ENCODE measurements at regions not wholly inside any gene's neighbourhood (a gene's known extent, or its start where the extent isn't known, plus 50 kb on each side); places are given as distances from the start of the nearest gene placed in this dataset.

DNA sequence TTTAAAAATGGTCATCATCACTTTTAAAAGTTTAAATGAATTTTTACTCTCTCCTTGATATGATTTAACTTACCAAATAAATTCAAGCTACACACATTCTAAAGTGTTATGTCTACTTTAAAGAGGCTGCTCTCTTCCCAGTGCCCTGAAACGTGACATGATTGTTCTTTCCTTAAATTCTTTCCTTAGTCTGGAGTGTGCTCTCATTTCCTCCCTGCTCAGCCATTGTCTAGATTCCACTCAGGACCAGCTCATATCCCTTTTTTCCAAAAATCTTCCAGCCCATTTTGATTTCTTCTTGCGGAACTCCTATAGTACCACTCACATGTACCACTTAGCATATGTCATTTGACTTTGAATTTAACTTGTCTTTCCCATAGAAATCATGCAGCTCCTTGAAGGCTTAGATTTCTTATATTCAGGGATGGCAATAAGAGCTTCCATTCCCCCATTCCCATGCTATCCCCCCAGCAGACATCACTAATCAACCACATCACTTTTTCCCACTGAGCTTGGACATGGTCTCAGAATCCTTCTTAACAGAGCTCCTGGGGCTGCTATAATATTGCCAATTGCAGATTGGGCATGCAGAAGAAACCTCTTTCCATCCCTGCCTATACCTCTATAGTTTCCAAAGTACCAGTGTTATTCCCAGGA lies 54.7 kb upstream of the ITPKB start:
- H3K4me3 ChIP-seq (ENCODE audit: low read depth, low read length): no peak overlapping the region
- DNase-seq (ENCODE audit: low read depth): no peak
- TF ChIP-seq, protein P1, sequence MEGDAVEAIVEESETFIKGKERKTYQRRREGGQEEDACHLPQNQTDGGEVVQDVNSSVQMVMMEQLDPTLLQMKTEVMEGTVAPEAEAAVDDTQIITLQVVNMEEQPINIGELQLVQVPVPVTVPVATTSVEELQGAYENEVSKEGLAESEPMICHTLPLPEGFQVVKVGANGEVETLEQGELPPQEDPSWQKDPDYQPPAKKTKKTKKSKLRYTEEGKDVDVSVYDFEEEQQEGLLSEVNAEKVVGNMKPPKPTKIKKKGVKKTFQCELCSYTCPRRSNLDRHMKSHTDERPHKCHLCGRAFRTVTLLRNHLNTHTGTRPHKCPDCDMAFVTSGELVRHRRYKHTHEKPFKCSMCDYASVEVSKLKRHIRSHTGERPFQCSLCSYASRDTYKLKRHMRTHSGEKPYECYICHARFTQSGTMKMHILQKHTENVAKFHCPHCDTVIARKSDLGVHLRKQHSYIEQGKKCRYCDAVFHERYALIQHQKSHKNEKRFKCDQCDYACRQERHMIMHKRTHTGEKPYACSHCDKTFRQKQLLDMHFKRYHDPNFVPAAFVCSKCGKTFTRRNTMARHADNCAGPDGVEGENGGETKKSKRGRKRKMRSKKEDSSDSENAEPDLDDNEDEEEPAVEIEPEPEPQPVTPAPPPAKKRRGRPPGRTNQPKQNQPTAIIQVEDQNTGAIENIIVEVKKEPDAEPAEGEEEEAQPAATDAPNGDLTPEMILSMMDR (conservative IDR thresholded peaks at IDR 0.05; ENCODE audit: low read depth, low read length): no peak

DNA sequence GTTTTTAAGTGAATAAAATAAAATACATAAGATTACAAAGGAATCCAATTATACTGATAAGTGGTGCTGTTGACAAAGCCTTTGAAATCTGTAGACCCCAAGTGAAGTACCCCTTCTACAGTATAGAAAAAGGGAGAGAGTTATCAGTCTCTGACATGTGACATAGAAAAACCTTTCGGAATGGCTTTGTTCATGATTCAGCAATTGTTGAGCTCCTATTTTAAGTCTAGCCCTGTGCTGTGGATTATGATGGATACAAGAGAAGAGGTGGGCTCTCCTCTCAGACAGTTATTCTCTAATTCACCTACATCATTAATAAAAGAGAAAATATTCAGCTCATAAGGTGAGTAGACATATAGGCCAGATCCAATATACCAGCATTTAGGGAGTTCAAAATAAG lies 53.3 kb upstream of the ITPKB start:
- no peak for DNase-seq (ENCODE audit: low read depth)
- no peak overlapping the region for H3K4me3 ChIP-seq (ENCODE audit: low read depth, low read length)
- TF ChIP-seq, protein P1 (conservative IDR thresholded peaks at IDR 0.05; ENCODE audit: low read depth, low read length): no peak

DNA sequence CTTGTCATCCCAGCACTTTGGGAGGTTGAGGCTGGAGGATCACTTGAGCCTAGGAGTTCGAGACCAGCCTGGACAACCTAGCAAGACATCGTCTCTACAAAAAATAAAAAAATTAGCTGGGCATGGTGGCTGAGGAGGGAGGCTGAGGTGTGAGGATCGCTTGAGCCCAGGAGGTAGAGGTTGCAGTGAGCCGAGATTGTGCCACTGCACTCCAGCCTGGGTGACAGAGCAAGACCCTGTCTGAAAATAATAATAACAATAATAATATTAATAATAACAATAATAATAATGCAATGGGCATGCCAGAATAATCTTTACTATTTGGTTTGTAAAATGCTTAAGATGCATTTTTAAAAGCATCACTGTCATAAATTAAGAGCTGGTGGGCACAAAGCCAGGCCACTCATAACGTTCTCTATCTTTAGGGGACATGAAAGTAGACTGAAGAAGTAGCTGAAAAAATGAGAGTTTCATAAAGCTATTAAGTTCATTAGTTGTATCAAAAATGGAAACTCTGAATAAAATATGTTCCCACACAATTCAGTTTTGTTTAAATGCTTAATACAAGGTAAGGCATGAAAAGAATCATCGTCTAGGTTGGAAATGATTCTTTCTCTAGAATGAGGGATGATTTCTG lies 51.6 kb upstream of the ITPKB start:
- DNase-seq (ENCODE audit: low read depth): no peak
- TF ChIP-seq, protein P1 (conservative IDR thresholded peaks at IDR 0.05; ENCODE audit: low read depth, low read length): no peak
- no peak overlapping the region for H3K4me3 ChIP-seq (ENCODE audit: low read depth, low read length)

DNA sequence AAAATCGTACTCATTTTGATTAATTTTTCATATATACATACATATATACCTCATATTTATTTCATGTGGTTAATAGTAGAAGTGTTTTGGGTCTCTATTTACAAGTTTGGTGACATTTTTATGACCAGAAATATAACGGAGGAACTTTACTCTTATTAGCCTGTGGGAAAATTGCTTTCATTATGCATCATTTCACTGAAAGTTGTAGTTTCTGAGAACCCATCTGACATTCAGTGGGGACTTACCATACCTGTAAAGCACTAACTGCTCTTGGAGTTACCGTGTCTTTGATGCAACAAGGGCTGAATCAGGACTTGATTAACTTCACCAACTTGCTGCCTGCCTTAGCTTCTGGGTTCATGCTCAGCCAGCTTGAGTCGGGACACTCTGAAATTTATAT lies 49.9 kb upstream of the ITPKB start:
- DNase-seq (ENCODE audit: low read depth): no peak
- TF ChIP-seq, protein P1 (conservative IDR thresholded peaks at IDR 0.05; ENCODE audit: low read depth, low read length): no peak
- no peak overlapping the region for H3K4me3 ChIP-seq (ENCODE audit: low read depth, low read length)

All from epithelial cell of proximal tubule (primary cell).